ENCODE measurements at regions not wholly inside any gene's neighbourhood (a gene's known extent, or its start where the extent isn't known, plus 50 kb on each side); places are given as distances from the start of the nearest gene placed in this dataset.
A peak's percentile ranks its signal among the peaks of the same experiment; 100 is the strongest.

DNA sequence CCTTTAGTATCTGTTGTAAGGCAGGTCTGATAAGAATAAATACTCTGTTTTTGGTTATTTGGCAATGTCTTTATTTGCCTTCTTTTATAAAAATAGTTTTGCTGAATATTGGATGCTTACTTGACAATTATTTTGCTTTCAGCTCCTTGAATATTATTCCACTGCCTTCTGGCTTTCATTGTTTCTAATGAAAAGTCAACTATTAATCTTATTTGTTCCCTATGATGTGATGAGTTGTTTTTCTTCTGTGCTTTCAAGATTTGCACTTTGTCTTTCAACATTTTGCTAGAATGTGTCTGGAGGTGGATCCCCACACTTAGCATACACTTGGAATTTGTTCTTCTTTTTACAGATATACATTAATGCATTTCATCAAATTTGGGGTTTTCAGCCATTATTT lies 203.8 kb upstream of the PTPRZ1 start:
- Mint-ChIP-seq H3K36me3 (ENCODE audit: insufficient read depth, unreplicated experiment) (no peaks in the 10 kb centered on the region), H3K9me3 (ENCODE audit: unreplicated experiment) (peaks cover 15% of the 10 kb centered on the region), H3K4me1 (ENCODE audit: insufficient read depth, unreplicated experiment) (no peaks in the 10 kb centered on the region), H3K27me3 (ENCODE audit: insufficient read depth, unreplicated experiment) (no peaks in the 10 kb centered on the region), H3K4me3 (ENCODE audit: unreplicated experiment) (no peak overlapping the region), H3K27ac (ENCODE audit: low read depth, unreplicated experiment) (no peak overlapping the region)
- BruUV-seq (replicated peaks) = no TSS peak
- DNase-seq (ENCODE audit: unreplicated experiment) = no peak
- POLR2A ChIA-PET = no interaction called here
- CTCF ChIA-PET = no interaction called here
- intact Hi-C loops (cut with micrococcal nuclease) = no loop called here
- TF ChIP-seq, protein P1, sequence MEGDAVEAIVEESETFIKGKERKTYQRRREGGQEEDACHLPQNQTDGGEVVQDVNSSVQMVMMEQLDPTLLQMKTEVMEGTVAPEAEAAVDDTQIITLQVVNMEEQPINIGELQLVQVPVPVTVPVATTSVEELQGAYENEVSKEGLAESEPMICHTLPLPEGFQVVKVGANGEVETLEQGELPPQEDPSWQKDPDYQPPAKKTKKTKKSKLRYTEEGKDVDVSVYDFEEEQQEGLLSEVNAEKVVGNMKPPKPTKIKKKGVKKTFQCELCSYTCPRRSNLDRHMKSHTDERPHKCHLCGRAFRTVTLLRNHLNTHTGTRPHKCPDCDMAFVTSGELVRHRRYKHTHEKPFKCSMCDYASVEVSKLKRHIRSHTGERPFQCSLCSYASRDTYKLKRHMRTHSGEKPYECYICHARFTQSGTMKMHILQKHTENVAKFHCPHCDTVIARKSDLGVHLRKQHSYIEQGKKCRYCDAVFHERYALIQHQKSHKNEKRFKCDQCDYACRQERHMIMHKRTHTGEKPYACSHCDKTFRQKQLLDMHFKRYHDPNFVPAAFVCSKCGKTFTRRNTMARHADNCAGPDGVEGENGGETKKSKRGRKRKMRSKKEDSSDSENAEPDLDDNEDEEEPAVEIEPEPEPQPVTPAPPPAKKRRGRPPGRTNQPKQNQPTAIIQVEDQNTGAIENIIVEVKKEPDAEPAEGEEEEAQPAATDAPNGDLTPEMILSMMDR (IDR thresholded peaks at IDR 0.05; ENCODE audit: unreplicated experiment) = no peak

DNA sequence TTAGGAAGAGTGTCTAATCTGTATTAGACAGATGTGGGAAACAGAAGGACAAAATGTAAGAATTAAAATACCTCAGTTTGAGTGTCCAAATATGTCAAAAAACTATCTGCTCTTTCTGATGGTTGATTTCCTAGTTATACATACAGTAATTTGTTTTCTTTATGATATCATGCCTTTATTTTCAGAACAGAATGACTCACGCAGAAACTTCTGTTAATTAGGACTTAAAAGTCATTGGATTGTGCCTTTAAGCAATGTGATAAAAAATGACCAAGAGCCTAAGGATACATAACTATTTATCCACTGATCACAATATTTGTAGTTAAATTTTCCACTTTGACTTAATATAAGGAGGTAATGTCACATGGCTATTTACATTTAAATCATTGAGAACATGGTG lies 206.7 kb upstream of the PTPRZ1 start:
- CTCF ChIA-PET = no interaction called here
- BruUV-seq (replicated peaks) = no TSS peak
- H3K27ac Mint-ChIP-seq (ENCODE audit: low read depth, unreplicated experiment) = no peak overlapping the region
- H3K27me3 Mint-ChIP-seq (ENCODE audit: insufficient read depth, unreplicated experiment) = no peaks in the 10 kb centered on the region
- H3K4me1 Mint-ChIP-seq (ENCODE audit: insufficient read depth, unreplicated experiment) = no peaks in the 10 kb centered on the region
- intact Hi-C loops (cut with micrococcal nuclease) = no loop called here
- no peaks in the 10 kb centered on the region for H3K36me3 Mint-ChIP-seq (ENCODE audit: insufficient read depth, unreplicated experiment)
- POLR2A ChIA-PET = no interaction called here
- H3K4me3 Mint-ChIP-seq (ENCODE audit: unreplicated experiment) = no peak overlapping the region
- peaks cover 15% of the 10 kb centered on the region for H3K9me3 Mint-ChIP-seq (ENCODE audit: unreplicated experiment)
- TF ChIP-seq, protein P1 (IDR thresholded peaks at IDR 0.05; ENCODE audit: unreplicated experiment) = no peak
- peak; percentile 18 for DNase-seq (ENCODE audit: unreplicated experiment)

DNA sequence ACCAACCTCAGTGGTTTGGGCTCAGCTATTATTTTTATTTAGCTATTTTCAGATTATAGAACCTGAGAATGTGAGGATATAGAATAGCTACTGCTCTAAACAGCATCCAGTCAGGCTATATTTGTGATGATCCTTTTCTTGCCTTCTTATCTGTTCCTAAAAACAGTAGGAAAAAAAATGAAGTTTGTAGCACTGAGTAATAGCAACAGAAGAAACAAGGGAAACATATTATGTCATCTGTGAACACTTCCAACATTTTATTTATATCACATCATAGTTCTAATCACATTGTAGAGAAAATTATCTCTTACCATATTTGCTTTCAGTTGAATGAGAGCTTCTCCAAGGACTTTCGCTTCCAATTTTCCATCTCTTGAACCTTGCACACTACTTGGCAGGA lies 229.6 kb upstream of the PTPRZ1 start:
- TF ChIP-seq, protein P1 (IDR thresholded peaks at IDR 0.05; ENCODE audit: unreplicated experiment) = no peak
- no peak for DNase-seq (ENCODE audit: unreplicated experiment)
- Mint-ChIP-seq H3K9me3 (ENCODE audit: unreplicated experiment) (no peaks in the 10 kb centered on the region), H3K4me1 (ENCODE audit: insufficient read depth, unreplicated experiment) (no peaks in the 10 kb centered on the region), H3K4me3 (ENCODE audit: unreplicated experiment) (no peak overlapping the region), H3K36me3 (ENCODE audit: insufficient read depth, unreplicated experiment) (no peaks in the 10 kb centered on the region), H3K27me3 (ENCODE audit: insufficient read depth, unreplicated experiment) (no peaks in the 10 kb centered on the region), H3K27ac (ENCODE audit: low read depth, unreplicated experiment) (no peak overlapping the region)
- POLR2A ChIA-PET = no interaction called here
- no TSS peak for BruUV-seq (replicated peaks)
- CTCF ChIA-PET = interaction anchor here (1.2 kb wide), 1 partner anchor 38 kb away, joined by 3 read pairs; no protein-coding TSS in a partner anchor
- intact Hi-C loops (cut with micrococcal nuclease) = no loop called here

DNA sequence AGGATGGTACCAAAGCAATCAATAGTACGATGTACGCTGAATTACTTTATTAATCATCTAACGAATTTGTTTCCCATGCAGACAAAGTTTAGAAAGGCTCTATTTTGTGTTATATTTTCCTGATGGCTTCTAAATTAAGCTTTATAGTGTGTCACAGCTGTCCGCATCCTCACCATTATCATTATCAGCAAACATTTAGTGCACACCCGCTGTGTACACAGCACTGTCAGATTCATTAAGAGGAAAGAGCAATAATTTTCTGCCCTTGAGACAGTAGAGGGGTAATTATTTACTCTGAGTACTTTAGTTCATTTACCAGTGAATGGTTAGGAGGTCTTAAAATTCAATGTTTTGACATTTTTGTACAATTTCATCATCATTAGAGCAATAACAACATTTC lies 233.3 kb upstream of the PTPRZ1 start:
- no TSS peak for BruUV-seq (replicated peaks)
- DNase-seq (ENCODE audit: unreplicated experiment) = no peak
- POLR2A ChIA-PET = no interaction called here
- intact Hi-C loops (cut with micrococcal nuclease) = no loop called here
- Mint-ChIP-seq H3K9me3 (ENCODE audit: unreplicated experiment) (no peaks in the 10 kb centered on the region), H3K4me1 (ENCODE audit: insufficient read depth, unreplicated experiment) (no peaks in the 10 kb centered on the region), H3K27me3 (ENCODE audit: insufficient read depth, unreplicated experiment) (no peaks in the 10 kb centered on the region), H3K4me3 (ENCODE audit: unreplicated experiment) (no peak overlapping the region), H3K27ac (ENCODE audit: low read depth, unreplicated experiment) (no peak overlapping the region), H3K36me3 (ENCODE audit: insufficient read depth, unreplicated experiment) (no peaks in the 10 kb centered on the region)
- TF ChIP-seq, protein P1 (IDR thresholded peaks at IDR 0.05; ENCODE audit: unreplicated experiment) = no peak
- CTCF ChIA-PET = interaction anchor here (0.6 to 1.7 kb wide), 2 partner anchors 35 to 353 kb away, joined by 3 read pairs; no protein-coding TSS in a partner anchor
